HFF-Myc (cell line): ENCODE measurements at regions not wholly inside any gene's neighbourhood (a gene's known extent, or its start where the extent isn't known, plus 50 kb on each side); places are given as distances from the start of the nearest gene placed in this dataset.

ENCODE experiments used
- DNase-seq: peaks from one replicate; pipeline ENCODE4 v3.0.0-alpha.2; 2011; ENCODE audit warnings: low read depth; ENCODE audit errors: extremely low read depth
- H3K4me3 ChIP-seq: replicated peaks from 2 replicates; pipeline ENCODE4 v1.5.1; 2011; ENCODE audit warnings: low read depth, mild to moderate bottlenecking, control low read depth, low read length
- CTCF ChIP-seq: IDR thresholded peaks from 2 replicates; pipeline ENCODE4 v1.5.1; 2012; ENCODE audit warnings: mild to moderate bottlenecking, low read depth, low read length, control low read depth; ENCODE audit errors: missing control alignments

- no peak for TF ChIP-seq CTCF
- no peak overlapping the region for H3K4me3 ChIP-seq
- DNase-seq: no peak
Observed at GRCh38 chr6:132228894-132229293, 172.4 kb downstream of the MOXD1 start.

- DNase-seq: no peak
- no peak overlapping the region for H3K4me3 ChIP-seq
- no peak for TF ChIP-seq CTCF
Observed at GRCh38 chr6:132227904-132228303, 173.4 kb downstream of the MOXD1 start.

GRCh38 chr6:132224943-132225342 is 176.3 kb downstream of the MOXD1 start:
- H3K4me3 ChIP-seq: no peak overlapping the region
- no peak for TF ChIP-seq CTCF
- DNase-seq: no peak

- DNase-seq: no peak
- no peak overlapping the region for H3K4me3 ChIP-seq
- TF ChIP-seq CTCF: no peak
Observed at GRCh38 chr6:132220800-132221199, 180.5 kb downstream of the MOXD1 start.

- no peak for DNase-seq
- TF ChIP-seq CTCF: no peak
- no peak overlapping the region for H3K4me3 ChIP-seq
Observed at GRCh38 chr6:132219901-132220300, 181.4 kb downstream of the MOXD1 start.

- H3K4me3 ChIP-seq: no peak overlapping the region
- DNase-seq: no peak
- peak; percentile 32 for TF ChIP-seq CTCF
Observed at GRCh38 chr6:132218059-132218696, 183.1 kb downstream of the MOXD1 start.

- DNase-seq: no peak
- TF ChIP-seq CTCF: no peak
- no peak overlapping the region for H3K4me3 ChIP-seq
Observed at GRCh38 chr6:132215805-132216204, 185.5 kb downstream of the MOXD1 start.
